ENCODE measurements at regions not wholly inside any gene's neighbourhood (a gene's known extent, or its start where the extent isn't known, plus 50 kb on each side); places are given as distances from the start of the nearest gene placed in this dataset.

DNA sequence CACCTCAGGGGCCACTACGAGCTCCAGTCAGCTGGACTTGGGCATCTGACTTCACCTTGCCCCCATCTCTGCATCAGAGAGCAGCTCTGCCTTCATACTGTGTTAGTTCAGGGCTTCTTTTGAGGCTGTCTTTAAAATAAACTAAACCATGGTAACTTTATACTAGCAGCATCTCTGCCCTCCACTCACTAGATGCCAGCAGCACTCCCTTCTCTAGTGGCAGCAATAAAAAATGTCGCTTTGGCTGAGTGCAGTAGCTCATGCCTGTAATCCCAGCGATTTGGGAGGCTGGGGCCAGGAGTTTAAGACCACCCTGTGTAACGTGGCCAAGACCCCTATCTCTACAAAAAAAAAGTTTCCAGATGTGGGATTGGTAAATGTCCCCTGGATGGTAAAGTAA, 584.4 kb downstream of the INHBA start:
- DNase-seq, result no peak

DNA sequence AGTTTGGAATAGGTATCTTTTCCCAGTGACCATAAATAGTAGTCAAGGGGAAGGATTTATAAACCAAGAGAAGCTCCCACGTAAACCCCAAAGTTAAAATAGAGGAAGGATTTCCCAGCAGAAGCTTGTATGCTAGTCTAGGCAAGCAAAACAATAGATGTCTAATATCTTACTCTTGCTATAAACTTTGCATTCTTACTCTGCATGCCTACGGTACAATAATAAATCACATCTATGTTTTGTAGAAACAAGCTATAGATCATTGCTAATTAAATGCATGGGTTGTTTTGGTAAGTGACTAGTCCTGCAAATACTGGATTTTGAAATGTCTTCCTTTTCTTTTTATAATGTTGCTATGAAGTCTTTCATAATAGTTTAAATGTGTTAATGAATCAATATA, 585.5 kb downstream of the INHBA start:
- no peak for DNase-seq

DNA sequence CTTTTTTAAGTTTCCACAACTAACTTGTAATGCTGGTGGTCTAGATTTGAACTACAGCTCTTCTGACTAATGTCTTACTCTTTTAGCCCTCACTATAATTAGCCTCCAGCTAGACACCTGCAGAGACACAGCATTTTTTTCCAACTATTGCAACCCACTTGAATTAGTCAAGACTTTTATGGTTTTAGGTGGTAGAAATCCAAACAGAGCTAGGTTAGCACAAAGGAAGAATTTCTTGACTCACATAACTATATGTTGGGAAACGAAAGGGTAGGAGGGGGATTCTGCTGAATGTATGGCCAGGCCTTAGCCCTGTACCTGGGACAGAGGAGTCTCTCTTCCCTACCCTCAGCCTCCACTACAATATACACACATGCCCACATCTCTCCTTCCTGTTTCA, 586.1 kb downstream of the INHBA start:
- DNase-seq, result no peak

DNA sequence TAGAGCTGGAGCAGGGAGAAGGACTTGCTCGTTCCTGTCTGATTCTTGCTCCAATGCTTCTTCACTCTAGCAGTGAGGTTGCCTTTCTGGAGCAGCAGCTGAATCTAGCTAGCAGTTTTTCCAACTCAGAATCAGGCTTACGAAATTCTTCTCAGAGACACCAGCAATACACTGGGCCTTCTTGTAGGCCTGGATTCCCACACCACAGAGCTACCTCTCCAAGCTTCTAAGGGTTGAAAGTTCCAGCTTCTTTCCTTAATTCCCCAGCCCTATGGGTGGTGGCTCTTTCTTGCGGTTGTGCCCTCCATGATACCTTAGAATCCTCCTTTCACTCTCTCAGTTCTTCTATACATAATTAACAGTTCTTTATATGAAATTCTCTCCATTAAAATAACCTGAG, 586.6 kb downstream of the INHBA start:
- no peak for DNase-seq

DNA sequence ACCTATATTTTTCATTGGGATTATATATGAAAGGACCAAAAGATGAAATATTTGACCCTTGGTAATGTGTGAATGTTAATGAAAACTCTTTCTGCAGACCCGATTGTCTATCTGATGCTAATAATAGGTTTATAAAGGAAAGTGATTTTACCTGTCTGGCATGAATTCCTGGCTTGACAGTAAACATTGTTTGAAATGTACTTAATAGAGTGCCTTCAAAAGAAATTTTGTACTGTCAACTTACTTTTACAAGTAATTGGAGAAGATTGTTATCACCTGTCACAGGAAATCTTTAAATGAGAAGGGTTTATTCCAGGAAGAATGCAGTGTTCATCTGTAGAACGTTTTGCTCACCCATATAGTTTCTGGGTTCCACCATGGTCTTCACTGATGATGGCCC, 588.2 kb downstream of the INHBA start:
- no peak for DNase-seq

DNA sequence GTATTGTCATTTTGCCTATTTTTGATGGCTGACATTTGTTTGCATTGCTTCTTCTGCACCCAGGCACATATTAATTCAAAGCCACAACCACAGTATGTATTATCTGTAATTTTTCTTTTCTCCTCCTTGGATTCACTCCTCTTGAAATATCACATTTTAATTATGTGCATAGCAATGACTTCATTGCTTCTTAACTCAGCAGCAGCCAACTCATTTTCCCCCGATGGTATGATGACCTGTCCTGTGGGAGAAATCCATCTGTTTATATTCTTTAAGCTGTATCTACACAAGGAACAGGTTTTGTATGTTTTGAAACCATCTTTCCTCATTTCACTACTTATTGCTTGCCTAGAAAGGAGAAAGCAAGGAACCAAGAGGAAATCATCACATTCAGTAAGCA, 588.8 kb downstream of the INHBA start:
- no peak for DNase-seq

DNA sequence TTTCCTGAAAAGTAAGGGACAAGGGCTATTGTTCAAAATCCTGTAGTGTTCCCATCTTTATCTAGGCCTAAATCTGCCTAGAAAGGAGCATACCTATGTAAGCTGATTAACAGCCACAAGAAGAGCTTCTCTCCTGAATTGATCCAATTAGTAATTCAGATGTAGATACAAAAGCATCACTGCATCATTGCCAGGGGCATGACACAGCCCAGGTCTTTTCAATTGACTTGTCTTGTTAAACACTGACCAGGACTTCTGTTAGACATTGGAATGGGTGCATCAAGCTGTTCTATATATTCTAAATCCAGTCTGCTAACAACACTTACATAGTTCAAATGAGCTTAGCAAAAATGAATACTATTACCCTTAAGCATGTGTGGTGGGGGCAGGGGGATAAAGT, 589.2 kb downstream of the INHBA start:
- DNase-seq, result no peak

DNA sequence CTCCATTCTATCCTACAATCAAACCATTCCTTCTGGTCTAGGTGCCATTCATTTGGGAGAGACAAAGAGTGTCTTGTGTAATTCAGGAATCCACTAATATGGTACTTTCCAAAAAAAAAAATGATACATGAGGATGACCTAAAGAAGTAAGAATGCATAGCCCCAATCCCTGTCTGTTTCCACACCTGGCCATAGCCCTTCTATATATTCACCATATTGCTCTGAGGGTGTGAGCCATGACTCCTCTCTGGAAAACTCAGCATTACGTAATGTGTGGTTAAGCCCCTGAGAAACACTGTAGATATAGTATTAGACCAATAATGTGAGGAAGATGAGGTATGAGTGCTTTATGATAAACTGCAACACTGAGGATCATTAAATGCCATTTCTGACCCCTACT, 592.7 kb downstream of the INHBA start:
- DNase-seq, result peak in 2 of 3 donors; percentile 17 to 34

DNA sequence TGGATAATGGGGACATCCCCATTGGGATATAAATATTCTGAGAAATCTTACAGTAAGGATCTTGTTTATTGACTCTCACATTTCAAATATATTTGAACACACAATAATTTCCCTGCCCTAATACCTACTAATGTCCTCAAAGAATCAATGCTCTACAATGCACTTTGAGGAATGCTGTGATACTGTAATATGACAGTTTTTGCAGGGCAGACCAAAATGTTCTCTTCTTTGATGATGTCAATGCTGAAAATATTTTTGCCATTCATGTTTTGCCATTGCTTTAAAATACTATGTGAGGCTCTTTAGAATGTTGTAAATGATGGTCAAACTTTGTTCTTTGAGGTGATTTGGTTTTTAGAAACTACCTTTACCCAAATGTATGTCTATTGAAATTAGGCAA, 594.1 kb downstream of the INHBA start:
- no peak for DNase-seq

DNA sequence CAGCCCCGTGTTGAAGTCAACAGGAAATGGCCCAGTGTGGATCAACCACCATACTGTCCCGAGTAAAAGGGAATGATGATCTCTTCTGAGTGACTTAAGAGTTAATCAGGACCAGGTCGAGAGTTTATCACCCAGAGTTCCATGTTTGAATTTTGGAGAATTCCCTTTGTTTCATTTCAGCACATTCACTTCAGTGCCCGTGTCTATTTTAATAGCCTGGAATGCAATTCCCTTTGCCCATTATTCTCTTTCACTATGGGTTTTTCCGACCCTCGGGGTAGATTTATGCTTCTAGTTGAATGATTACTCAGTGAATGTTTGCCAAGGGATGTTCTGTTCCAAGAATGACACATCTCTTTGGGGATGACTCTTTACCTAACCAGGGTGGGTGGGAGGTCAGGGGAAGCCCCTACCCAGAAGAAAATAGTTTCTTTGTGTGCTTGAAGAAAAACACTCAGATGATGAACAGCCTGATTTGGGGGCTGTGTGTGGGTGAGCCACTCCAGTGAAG, 594.9 kb downstream of the INHBA start:
- peak; percentile 29 to 56 (median 31) for DNase-seq

DNA sequence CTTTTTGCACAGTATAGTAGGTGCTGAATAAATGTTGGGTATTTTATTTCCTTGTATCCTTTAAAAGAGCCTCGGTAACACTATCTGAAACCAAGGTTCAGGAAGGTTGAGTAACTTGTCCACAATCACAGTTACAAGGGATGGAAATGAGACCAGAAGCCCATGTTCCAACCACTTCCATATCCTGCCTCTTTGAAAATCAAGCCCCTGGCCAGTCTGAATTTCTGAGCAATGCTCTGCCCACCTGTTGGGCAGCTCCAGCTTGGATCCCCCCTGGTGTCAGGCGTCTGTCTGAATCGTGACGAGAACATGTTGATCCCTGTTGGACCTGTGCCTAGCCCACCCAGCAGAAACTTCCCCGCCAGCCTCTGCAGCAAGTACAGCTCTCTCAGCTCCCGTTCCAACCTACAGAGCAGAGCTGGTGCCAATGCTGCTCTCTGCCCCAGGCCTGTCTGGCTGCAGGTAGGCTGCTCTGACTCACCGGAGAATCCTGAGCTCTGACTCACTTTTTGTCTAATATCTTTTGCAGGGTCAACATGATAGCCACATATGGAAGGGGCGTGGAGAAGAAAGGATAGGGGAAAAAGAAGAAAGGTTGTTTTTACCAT, 595.5 kb downstream of the INHBA start:
- no peak for DNase-seq

DNA sequence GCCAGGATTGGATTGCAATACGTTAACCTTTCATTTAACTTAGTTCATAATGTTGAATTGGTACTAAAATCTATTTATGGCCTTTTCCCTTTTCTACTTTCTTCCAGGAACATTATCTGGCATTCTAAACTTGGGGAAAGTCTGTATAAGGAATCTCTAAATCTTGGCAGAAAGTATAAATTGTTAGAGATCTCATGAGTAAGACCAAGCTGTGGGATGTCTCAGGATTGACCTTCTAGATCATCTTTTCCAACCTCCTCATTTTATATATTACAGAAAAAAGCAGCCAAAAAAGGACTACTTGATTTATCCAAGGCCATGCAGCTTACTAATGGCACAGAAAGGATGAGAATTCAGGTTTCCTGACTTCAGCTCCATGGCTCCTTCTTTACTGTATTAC, 598.3 kb downstream of the INHBA start:
- DNase-seq, result no peak

DNA sequence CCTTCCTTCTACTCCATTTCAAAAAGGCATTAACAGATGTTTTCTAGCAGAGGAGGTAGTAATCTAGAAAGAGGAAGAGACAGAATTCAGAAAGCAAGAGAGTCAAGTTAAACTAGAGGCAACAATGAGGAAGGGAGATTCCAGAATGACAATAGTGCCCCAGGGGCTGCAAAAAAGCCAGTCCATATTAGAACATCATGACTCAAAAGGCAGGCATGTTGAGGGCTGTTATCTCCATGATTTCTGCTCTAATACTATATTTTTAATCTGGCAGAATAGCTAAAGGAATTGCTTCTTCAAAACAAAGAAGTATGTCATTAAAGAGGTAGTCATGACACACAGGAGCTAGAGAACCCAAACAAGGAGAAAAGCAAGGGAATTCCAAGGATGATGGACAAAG, 599.6 kb downstream of the INHBA start:
- DNase-seq, result peak; percentile 73 to 85 (median 78)

DNA sequence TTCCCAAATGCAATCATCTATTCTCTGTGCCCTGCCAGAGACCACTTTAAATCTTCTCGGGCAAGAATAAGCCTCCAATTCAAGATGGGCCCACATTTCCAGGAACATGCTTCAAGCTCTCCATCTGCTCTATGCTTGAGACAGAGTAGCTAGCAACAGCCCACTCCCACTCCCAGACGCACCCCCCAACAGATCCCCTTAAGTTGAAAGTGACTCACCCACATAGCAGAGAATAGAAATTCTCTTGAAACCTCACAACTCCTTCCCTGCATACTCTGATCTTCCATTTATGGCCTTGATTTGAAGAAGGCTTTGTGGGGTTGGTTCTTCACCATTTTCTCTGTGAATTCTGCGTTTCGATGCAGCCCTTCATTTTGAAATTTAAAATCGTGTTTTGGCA, 604.0 kb downstream of the INHBA start:
- DNase-seq, result no peak

DNA sequence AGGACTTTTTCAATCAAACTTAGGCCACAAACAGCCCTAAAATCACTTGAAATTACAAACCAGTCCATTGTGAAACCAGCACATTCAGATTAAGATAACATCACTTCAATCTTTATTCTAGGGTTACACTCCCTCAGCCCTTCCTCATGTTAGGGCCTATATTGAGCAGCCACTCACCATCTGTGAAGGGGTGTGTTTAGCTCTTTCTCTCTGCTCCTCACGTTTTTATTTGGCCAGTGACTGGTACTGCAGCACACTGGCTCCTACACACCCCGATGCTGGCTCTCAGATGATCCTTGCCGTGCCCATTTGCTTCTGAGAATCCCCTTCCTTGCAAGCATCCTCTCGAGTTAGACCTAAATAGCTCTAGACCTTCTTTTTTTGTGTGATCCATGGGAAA, 604.5 kb downstream of the INHBA start:
- no peak for DNase-seq

DNA sequence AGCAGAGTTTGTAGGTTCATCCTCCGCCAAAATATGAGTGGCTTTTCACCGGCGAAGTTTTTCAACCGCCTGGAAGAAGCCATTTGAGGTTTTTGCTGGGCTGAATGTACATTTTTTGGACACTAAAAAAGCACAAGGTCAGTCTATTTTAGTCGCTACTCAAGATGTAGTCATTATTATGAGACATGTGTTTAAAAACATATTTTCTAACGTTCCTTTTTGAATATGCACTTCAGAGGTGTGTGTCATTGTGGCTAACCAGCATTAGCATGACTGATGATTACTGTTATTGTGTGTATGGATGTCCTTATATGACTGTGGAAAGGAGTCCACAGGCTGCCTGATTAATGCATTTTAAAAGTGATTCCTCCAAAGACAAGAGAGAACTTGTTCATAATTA, 605.4 kb downstream of the INHBA start:
- DNase-seq, result no peak

DNA sequence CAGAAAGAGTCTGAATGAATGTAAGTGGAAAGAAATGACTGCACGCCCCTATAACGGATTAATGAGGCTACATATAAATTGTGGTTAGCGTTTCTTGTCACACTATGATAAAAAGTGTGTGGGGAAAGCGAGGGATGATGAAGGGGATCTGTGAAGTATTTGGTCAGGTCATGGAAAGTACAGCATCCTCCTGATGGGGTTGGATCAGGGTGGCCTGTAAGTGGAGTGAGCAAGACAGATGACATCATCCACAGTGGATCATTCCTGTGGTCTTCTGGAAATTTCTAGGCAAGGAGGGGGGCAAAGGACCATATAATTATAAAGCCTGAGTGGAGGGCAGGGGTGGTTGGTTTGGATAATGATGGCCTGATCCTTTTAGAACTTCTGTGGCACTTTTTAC, 606.0 kb downstream of the INHBA start:
- DNase-seq, result peak in 1 of 3 donors; percentile 3

DNA sequence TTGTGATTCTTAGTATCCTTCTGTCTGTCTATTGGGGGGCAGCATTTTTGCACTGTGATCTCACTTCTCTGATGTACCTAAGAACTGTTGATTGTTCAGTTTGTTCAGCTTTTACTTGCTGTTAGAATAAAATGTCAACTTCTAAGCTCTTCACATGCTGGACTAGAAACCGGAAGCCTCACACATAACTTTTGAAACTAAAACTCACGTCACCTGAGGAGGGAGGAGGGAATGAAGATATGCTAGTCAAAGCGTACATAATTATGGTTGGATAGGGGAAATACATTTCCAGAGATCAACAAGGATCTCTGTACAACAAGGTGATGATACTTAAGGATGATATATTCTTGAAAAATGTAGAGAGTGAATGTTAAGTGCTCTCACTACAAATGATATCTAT, 609.7 kb downstream of the INHBA start:
- no peak for DNase-seq

DNA sequence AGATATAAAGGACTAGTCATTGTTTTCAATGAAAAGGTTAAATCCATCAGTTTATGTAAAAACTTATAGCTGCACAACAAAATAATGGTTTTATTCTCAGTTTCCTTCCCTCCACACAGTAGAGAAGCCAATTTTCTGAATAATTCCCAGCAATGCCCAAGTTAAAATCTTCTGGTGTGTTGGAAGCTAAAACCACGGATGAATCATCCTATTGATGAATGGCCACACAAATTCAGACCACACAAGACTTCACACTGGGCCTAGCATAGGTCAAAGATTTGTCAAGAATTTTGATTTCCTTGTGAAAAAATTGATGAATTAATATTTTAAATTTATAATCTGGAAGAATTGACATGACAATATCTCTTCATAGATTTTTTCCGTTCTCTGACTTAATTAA, 617.6 kb downstream of the INHBA start:
- no peak for DNase-seq

DNA sequence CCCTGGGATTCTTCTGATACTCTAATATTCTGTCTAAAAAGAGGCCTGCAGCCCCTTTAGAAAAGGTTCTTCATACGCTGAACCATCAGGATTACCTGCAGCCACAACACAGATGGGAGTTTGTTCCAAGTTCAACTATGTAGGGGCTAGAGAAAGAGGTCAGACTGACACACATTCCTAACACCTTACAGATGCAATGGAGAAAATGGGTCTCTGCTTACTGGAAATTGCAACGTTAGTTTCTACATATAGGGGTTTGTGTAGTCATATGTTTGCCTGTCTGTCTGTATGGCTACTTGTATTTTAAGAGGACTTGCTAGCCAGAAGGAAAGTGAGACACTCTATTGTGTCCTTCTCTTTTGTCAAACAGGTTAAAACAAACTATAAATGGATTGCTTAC, 618.5 kb downstream of the INHBA start:
- no peak for DNase-seq

DNA sequence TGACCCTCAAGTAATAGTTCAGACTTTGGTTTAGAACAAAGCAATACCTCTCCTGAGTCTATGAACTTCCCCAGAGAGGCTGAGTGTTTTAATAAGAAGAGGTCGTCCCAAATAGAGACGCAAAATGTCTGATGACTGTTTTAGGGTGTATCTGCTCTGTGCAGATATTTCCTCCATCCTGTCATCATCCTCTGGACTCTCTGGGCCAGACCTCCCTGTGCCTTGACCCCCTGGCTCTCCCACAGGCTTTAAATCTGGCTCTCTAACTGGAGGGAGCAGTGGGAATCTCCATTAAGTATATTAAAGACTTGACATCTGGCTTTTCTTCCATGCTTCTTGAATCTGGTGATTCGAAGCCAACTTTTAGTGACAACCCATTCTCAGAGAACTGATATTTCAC, 633.3 kb downstream of the INHBA start:
- DNase-seq, result no peak

DNA sequence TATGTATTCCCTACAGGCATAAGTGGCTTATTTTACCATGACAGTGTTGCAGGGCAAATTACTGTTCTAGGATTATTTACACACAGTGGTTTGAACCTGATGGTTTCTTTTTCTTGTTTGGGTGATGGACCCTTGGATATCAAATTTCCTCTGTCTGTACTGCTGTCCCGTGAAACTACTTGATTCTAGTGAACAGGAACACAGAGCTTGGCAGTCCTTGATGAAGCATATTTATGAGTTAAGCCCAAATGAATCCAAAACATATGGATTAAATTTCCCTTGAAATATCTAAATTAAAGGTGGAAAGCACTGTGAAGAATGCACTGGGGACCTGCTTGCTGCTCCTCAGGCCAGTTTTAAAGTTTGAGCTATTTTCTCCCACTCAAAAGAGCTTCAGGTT, 635.3 kb downstream of the INHBA start:
- no peak for DNase-seq

DNA sequence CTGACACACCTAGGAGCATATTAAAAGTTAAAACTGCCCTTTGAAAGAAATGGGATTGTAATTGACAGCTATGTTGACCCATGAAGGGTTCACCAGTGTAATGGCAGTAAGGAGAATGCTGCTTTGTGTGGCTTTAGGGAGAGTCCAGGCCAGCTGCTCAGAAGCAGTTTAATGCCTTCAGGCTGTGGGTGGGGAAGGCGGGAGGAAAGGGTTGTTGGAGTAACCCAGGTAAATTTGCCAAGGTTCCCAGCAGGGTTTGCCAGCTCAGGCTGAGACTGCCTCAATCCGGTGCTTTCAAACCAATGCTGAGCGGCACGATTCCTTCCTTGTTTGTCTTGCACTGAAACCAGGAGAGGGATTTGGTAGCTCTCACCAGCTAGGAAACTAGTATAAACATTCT, 637.2 kb downstream of the INHBA start:
- DNase-seq, result no peak

DNA sequence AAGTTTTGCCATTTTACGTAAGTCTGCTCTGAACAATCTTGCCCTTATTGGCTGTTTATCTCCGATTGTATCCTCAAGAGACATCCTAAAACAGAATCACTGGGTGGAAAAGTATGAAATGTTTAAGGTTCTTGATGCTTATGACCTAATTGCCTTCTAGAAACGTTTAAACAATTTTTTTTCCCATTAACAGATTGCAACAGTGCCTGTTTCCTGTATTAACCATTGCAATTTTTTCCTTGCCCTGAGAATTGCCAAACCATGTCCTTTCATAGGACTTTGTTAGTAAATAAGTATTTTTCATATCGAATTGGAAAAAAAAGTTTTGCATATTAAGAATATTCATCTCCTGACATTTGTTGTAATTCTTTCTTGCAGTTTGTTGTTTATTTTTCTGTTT, 639.8 kb downstream of the INHBA start:
- peak in 1 of 3 donors; percentile 7 for DNase-seq

DNA sequence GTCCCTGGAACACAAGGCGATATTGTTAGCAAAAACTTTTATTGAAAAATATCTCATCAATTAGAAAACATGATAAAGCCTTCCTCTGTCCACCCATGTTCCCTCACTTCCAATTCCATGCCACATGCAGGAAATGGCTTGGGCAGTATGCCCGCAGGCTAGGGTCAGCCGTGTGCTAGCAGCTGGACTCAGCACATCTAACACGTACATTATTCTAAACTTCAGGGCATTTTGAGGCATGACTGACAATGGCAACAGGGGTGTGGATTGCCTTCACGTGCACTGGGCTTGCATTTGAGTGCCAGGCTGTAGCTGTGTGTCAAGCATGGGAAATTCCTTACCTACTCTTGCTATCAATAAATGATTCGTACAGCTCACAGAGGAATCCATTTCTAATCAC, 642.1 kb downstream of the INHBA start:
- no peak for DNase-seq

DNA sequence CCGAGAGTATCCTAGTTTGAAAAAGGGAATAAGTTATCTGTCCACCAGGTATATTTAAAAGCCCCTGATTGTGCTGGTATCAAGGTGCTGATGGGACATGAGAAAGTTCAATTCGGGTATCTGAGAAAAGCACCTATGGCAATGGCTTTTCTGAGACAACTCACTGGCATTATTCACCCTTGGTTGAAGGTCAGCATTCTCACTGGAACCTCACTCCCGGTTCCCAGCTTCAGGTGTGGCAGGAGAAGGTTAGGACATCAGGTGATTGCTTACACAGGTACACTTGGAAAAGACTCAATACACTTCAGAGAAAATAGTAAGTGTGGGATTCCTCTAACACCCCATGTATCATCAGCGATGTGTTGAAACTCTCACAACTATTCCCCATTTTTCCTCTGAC, 643.1 kb downstream of the INHBA start:
- no peak for DNase-seq

All from suppressor macrophage treated with lipopolysaccharide for 1 hour (primary cell).